GM03348 (cell line): ENCODE measurements at regions not wholly inside any gene's neighbourhood (a gene's known extent, or its start where the extent isn't known, plus 50 kb on each side); places are given as distances from the start of the nearest gene placed in this dataset.

Source experiments
- DNase-seq: peaks from one replicate; pipeline ENCODE4 v3.0.0; 2012; ENCODE audit warnings: low spot score

GRCh38 chr3:95939235-95939809 is 875.1 kb upstream of the EPHA6 start:
- no peak for DNase-seq

- no peak for DNase-seq
Measured at GRCh38 chr3:95965704-95966336, 848.6 kb upstream of the EPHA6 start.

- peak; percentile 7 for DNase-seq
Measured at GRCh38 chr3:95971573-95971972, 842.8 kb upstream of the EPHA6 start.

- DNase-seq, result no peak
Measured at GRCh38 chr3:95994338-95994737, 820.1 kb upstream of the EPHA6 start.

- DNase-seq, result no peak
Measured at GRCh38 chr3:96000966-96001365, 813.4 kb upstream of the EPHA6 start.

- DNase-seq, result no peak
Measured at GRCh38 chr3:96007650-96008195, 806.7 kb upstream of the EPHA6 start.

- DNase-seq, result no peak
Measured at GRCh38 chr3:96012939-96013338, 801.5 kb upstream of the EPHA6 start.

GRCh38 chr3:96017556-96017955 is 796.8 kb upstream of the EPHA6 start:
- DNase-seq, result no peak

GRCh38 chr3:96022676-96023075 is 791.7 kb upstream of the EPHA6 start:
- DNase-seq, result no peak

GRCh38 chr3:96027718-96028117 is 786.7 kb upstream of the EPHA6 start:
- no peak for DNase-seq

GRCh38 chr3:96039632-96040031 is 774.8 kb upstream of the EPHA6 start:
- no peak for DNase-seq

GRCh38 chr3:96059301-96059700 is 755.1 kb upstream of the EPHA6 start:
- no peak for DNase-seq

- no peak for DNase-seq
Measured at GRCh38 chr3:96069065-96069464, 745.3 kb upstream of the EPHA6 start.

- no peak for DNase-seq
Measured at GRCh38 chr3:96070678-96071077, 743.7 kb upstream of the EPHA6 start.

GRCh38 chr3:96071097-96071496 is 743.3 kb upstream of the EPHA6 start:
- DNase-seq, result no peak

- no peak for DNase-seq
Measured at GRCh38 chr3:96072226-96072625, 742.2 kb upstream of the EPHA6 start.

GRCh38 chr3:96083610-96084009 is 730.8 kb upstream of the EPHA6 start:
- DNase-seq, result no peak

GRCh38 chr3:96086018-96086417 is 728.4 kb upstream of the EPHA6 start:
- no peak for DNase-seq

- DNase-seq, result no peak
Measured at GRCh38 chr3:96101006-96101560, 713.3 kb upstream of the EPHA6 start.

GRCh38 chr3:96106701-96107100 is 707.7 kb upstream of the EPHA6 start:
- DNase-seq, result no peak
